IPS-NIHi7 (cell line): ENCODE measurements at regions not wholly inside any gene's neighbourhood (a gene's known extent, or its start where the extent isn't known, plus 50 kb on each side); places are given as distances from the start of the nearest gene placed in this dataset.
"Not testable (repeated sequence)": the region's sequence is repeated elsewhere in the genome, so short reads cannot be mapped to it uniquely, and the experiment has no call there.

Experiments used
- DNase-seq: peaks from one replicate; pipeline ENCODE4 v3.0.0; 2012; ENCODE audit warnings: mixed read lengths; ENCODE audit errors: extremely low spot score

DNA sequence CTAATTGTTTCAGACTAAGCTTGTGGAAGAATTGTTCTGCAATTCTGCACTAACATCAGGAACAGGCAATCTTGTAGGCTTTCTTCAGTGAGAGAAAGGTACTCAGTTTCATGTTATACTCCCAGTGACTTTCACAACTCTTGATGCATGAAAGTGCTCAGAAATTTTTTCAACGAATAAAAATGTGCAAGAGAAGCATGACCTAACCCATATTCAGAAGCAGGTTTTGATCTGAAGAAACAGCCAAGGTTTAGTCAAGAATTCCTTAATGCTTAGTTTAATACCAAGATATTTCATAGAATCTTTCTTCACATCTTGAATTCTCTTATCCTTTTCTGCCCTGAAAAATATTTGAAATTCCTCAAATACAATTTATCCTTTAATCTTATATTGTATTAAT is 197.2 kb upstream of the CSNK1A1L start:
- DNase-seq: no peak

DNA sequence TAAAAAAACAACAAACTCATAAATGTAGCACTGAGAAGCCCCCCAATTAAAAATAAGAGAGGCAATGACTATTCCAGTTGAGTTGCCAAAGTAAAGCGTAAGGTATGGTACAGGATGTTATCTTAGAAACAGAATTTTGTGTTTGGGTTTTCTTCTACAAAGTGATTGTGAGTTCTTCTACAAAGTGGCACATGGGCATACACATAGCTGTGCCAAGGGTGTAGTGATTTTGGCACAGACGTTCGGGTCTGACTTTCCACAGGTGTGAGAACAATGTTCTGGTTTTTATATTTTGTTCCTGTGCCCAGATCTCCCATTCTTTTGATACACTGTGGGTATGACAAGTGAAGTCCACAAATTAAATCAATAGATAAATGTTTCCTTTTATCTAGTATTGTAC is 190.1 kb upstream of the CSNK1A1L start:
- DNase-seq: no peak

DNA sequence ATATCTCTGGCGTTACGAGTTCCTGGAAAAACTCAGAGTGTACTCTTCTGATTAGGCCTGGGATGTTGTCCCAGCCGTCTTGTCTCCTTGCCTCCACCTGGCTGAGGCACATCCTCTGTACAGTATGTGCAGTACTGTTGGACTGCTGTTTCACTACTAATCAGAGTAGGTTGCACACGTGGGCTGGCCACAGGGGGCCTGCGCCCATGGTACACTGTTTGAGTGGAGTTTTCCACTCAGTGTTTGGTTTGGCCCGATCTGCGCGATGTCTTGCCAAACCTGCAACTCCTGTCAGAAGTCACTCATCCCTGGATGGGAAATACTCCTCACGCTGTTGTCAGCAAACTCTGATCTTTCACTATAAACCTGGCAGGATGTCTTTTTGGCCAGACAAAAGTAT is 189.6 kb upstream of the CSNK1A1L start:
- DNase-seq: no peak

DNA sequence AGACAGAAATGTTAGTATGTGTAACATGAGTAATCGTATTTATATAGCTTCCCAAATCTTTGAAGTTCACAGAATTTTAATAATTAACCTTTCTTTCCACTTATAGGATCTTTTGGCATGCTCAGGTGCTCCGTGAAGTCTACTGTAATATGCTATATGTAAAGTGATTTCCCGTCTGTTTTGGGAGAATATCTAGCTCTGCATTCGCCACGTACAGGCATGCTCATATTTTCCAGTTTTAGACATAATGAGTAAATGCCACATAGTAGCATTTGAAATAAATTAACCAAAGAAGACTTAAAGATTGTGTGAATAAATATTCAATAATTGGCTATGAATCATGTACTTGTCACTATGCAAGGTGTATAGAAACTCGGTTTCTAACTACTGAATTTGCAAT is 189.0 kb upstream of the CSNK1A1L start:
- DNase-seq: no peak

DNA sequence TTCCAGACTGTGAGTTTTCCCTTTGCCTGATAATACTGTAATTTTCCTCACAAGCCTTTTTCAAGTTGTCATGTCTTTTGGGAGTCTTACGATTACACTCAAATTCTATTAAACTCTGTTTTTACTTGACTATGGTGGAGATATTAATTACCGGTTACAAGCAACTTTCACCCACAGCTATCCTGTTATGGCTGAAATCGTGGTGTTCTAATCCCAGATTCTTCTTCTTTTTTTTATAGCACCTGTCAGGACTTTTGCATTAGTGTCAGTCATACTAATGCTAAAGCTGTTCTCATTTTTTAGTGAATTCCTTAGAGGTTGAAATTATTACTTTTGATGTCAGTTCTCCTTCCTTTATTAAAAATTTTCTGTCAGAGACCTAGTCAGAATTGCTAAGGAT is 187.8 kb upstream of the CSNK1A1L start:
- DNase-seq: no peak

DNA sequence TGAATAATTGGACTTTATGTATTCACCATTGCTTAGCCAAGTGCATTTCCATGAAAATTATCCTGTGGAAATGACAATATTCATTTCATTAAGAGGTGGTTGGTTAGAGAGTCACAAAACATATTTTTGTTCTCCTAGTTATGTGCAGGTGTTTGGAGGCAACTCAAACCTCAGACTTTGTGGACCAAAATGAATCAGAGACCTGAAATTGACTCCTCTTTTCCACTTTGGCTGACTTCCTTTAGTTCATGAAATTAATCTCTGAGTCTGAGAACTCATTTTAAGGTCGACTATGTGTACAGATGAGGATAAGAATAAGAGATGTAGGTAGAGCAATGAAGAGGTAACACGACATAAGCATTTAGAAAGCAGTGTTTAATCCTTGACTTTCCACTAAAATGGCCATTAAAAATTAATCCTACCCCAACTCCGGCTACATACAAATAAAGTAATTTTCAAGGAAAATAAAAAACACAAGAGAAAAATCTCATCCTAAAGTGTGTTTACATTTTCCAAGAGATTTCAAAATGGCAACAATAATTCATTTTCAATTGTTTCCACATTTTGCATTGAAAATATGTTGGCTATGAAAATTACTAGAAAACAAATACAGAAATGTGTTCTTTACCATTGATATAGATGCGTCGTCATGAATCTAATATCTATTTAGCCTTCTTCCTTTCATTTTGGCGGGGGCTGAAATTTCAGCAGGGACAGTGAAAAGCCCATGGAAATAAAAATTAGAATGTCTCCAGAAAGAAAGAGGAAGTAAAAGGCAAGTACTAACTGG is 185.4 kb upstream of the CSNK1A1L start:
- DNase-seq: no peak

DNA sequence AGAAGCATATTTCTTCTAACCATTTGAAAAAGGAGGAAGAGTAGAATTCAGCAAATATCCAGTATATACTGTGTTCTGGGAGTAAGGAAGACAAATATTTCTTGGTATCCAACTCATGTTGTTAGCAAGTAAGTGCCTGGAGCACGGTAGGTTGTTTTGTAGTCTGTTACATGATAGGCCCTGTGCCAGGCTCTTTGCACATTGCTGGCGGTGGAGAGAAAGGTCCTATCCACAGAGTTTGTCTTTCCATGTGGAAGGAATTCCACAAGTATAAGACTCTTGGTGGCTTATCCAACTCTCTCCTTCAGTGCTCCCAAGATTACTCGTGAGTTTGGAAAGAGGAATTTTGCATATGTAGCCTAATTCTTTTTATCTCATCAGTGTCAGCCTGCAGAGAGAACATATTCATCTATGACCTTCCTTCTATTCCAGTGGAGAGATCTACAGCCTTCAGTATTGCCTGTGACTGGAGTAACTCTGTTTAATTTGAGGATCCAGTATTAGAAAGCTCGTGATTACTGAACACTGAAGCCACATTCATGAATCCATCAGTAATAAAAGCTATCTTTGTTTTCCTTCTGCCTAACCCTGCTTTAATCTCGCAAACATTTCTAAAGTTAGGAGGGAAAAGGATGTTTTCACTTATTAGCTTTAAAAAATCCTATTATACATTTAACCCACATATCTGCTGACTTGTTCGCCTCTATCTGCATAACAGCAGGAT is 183.9 kb upstream of the CSNK1A1L start:
- no peak for DNase-seq

DNA sequence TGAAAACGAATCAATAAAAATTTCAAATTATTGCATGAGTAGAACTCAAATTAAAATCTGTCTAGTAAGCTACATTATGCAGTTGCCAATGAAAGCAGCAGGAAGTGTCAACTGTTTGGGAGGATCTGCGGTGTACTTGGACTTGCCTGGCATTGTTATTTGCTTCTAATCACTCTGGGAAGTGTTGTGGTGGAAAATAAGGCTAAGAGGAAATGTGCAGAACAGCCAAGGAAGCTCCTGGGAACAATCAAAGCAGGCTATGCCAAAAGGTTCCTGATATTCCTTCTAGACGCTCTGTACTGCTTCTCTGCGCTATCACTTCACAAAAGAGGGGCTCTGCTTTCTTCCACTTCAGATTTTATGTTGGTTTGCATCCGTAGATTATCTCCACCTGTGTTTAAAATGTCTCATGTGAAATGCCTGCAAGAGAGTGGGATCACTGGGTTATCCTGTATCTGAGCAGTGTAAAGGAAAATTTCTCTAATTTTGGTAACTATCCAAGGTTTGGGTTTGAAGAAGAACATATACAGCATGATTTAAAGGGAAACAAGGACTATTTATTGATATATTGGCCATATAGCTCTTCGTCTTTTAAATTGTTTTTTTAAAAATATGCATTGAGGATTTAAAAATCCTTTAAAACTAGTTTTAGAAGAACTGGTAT is 182.7 kb upstream of the CSNK1A1L start:
- no peak for DNase-seq

DNA sequence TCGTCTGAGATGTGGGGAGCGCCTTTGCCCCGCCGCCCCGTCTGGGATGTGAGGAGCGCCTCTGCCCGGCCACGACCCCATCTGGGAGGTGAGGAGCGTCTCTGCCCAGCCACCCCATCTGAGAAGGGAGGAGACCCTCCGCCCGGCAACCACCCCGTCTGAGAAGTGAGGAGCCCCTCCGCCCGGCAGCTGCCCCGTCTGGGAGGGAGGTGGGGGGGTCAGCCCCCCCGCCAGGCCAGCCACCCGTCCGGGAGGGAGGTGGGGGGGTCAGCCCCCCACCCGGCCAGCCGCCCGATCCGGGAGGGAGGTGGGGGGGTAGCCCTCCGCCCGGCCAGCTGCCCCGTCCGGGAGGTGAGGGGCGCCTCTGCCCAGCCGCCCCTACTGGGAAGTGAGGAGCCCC is 174.8 kb upstream of the CSNK1A1L start:
- not testable (repeated sequence) for DNase-seq

DNA sequence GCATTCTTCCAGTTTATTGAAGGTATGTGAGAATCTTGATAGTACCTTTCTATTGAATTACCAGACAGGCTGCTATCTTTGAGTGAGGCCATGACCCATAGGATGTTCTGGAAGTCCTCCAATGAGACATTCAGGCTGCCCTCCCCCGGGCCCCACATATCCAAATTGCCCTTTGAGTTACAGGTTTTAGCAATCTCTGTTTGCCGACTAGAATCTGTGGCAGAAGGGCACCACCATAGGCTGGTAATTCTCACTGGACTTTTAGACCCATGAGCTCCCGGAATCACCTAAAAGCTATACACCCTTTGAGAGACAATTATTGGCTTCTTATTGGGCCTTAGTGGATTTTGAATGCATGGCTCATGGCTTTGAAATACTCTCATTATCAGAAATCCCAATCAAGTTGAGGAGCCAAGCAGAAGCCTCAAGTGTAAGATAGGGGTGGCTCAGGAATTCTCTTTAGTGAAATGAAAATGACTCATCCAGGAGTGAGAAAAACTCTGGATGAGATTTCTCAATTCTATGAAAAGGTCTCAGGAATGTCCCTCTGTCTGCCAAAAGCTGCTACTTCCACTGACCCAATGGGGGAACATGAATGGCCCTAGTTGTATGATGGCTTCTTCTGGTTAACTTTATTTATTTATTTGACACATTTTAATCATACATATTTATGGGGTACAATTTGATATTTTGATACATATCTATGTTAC is 172.1 kb upstream of the CSNK1A1L start:
- DNase-seq: no peak

DNA sequence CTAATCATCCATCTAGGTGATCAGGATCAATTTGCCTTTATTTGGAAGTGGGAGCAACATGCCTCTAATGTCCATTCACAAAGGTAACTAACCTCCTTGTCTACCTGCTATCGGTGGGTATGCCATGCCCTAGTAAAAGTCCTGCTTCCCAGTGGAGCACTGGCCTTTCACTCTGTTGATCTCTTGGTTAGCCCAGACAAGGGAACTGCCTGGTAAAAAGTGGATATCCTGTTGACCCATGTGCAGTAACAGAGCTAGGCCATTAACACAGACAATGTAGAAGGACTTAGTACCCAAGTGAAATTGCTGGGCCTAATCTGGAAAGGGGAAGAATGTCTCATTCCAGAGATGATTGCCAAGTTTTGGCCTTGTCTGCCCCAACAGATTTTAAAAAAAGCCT is 171.5 kb upstream of the CSNK1A1L start:
- no peak for DNase-seq

DNA sequence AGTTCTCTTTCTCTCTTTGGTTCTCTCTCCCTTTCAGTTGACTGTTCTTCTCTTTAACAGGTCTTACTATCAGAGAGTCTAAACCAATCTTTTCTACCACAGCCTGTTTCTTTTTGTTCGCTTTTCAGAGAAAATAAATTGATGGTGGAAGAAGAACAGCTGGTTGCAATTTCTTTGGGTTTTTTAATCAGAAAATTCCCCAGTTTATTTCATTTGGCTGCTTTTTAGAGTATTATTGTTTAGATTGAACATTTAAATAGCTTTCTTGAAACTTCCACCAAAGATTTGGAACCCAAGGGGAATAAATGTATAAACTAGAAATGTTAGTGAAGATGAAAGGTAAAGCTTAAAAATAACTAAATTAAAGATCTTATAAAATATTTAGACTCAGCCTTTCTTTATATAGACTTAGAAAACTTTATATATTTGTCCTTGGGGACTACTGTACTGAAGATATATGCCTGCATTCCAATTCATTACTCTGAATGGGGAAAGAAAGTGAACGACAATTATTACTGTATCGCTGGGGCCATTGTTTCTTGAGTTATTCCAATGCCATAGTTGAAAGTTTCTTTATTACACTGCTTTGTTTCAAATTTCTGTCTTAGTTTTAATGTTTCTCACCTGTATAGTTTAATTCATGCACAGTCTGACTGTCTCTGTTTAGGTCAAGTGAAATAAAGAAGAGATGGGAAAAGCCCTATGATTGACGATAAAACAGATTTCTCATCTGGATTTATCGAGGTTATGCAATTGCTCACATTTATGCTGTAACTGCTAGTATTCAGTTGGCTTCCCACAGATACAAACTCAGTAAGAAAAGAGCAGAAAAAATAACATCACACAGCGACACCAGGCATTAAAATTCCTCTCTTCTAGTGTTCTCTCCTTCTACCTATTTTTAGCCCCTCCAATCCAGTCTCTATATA is 169.4 kb upstream of the CSNK1A1L start:
- DNase-seq: no peak

DNA sequence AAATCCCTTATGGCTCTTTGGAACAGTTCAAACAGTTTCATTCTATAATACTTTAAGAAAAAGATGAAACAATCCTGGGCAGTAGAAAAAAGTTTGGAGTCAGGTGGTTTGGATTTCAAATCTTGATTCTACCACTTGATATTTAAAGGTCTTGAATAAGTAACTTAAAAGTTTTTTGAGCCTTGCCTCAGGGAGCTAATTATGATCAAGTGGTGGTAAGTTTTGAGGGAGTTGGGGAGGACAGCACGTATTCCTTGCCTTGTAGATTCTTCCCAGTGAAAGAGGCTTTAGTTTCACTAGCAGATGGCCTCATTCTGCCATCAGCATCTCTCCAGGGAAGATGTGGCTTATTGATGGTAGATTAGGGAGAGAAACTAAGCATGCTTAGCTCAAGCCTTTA is 168.4 kb upstream of the CSNK1A1L start:
- DNase-seq: no peak

DNA sequence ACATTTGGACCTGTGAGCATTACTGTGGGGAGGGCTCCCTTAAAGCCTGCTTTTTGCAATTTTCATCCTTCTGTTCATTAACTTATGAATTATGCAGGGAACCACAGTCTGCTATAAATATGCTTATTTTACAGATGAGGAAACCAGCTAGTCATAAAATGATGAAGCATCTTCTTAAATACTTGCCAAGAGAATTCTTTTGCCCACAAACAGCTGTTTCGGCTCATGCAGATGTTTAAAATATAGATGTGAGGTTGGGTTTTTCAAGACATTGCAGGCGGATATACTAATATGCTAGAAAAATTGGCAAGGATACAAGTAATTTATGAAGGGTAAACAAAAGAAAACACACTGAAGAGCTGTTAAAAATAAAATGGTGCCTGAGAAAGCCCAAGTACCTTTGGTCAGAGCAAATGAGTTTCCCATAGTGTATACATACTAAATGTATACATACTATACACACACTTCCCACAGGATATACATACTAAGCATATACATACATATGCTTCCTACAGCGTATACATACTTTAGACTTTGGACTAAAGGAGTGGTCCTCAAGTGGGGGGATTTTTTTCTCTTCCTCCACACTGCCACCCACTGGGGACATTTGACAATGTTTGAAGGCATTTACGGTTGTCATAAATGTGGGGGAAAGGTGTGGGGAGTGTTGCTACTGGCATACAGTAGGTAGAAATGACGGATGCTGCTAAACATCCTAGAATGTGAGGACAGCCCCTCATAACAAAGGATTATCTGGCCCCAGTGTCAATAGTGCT is 164.9 kb upstream of the CSNK1A1L start:
- DNase-seq: no peak

DNA sequence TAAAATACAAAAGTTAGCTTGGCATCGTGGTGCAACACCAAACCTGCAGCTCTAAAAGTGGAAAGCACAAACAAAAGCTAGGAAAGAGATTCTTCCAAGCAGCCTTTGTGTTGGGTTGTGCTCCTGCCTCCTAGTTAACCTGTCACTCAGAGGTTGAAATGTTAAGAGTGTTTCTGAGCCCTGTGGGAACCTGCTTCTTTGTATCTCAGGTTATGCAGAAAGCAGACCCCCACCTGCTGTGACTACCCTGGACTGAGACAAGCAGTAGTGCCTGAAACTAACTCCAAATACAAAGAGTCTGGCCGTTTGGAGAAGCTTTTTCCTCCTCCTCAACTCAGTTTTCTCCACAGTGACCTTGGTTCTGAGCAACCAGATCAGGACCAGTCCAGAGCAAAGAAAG is 158.4 kb upstream of the CSNK1A1L start:
- peak; percentile 23 for DNase-seq

DNA sequence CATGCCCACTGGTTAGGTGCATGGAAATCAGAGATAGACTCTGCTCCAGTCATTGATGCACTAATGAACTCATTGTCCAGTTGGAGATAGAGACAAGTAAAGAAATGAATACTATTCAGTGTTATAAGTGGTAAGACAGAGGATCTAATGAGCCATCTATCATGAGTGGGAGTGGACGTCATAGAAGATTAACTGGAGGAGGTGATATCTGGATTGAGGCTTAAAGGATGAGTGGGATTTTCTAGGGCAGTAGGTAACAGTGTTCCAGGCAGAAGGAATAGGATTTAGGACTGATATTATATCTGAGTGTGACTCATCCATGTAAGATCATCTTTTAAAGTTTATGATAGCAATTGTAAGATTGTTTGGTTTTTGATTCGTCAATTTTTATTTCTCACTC is 152.2 kb upstream of the CSNK1A1L start:
- DNase-seq: no peak

DNA sequence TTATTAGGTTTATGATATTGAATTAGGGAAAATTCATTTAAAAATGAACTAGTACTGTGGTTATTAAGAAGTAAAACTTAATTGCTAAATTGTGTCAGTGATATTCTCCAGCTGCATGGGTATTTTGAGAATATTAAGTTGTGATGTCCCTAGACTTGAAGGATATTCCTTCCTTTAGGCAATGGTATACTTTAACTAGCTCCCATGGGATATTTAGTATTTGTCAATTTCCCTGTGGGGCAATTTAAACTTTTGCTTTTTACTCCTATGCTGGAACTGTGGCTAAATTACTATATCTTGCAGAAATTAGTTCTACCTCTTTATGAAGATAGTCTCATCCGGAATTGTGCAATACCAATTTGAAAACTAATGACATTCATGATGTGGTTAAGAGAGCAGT is 151.6 kb upstream of the CSNK1A1L start:
- no peak for DNase-seq

DNA sequence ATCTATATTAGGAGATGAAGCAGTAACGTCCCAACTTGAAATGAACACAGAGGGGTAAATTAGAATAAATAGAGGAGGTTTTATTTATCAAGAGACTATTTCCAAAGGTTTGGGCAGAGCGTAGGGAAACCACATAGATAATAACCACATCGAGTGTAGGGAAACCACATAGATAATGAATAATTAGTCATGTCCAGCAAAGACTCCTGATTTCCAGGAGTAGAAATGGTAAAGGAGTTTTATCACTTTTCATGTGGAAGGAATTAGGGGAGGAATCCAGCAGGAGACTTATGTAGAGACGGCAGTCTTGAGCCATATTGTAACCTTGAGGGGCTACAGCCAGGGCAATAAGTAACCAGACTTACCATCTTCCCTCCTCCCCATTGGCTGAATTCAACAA is 136.3 kb upstream of the CSNK1A1L start:
- DNase-seq: no peak

DNA sequence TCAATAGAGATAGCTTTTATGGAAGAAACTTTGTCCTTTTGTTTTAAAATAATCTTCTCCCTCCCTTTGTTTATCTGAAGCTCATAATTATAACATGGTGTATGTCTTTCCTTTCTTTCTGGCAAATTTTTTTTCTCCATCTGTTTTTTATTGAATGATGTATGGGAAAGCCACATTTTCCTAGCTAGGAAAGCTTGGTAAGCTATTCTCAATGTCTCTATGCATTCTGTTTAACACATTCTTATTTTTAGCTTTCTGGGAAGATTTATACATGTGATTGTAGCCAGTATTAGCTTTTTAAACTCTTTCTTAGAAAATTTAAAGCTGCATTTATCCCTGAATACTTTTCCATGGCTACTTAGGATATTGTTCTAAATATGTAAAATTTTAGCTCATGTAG is 124.9 kb upstream of the CSNK1A1L start:
- no peak for DNase-seq

DNA sequence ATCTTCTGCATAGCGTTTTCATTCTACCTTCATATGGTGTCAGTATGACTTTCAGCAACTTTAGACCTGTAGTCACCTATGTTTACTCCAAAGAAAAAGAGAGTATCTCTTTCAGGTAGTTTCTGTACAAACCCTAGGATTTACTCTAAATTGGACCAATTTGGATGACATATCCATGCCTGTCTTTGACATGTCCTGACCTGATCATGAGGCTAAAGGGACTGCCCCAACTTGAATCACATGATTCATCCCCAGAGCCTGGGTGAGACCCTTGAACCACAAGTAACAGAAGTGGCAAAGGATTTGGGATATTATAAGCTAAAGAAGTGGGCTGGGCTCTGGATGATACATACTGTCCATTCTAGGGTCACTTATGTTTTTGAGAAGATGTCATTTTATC is 124.5 kb upstream of the CSNK1A1L start:
- no peak for DNase-seq
